Kidney (tissue), 13 donors: ENCODE measurements at regions not wholly inside any gene's neighbourhood (a gene's known extent, or its start where the extent isn't known, plus 50 kb on each side); places are given as distances from the start of the nearest gene placed in this dataset.
"Not testable (repeated sequence)": the region's sequence is repeated elsewhere in the genome, so short reads cannot be mapped to it uniquely, and the experiment has no call there.

Experiments
- DNase-seq, 5 donors: peaks; one replicate each; pipeline ENCODE4 v3.0.0-alpha.2; 2013 to 2020
- FAIRE-seq: peaks from 2 replicates; lab custom pipeline; 2012; peaks lifted over from hg19 to GRCh38; lab: Jason Lieb, UNC
- H3K27ac ChIP-seq, 2 donors: one replicate each; pipeline ENCODE4 v1.7.0; 2013; ENCODE audit warnings: low read depth in 2 of 2, low read length in 2 of 2, inconsistent platforms in 1 of 2
- H3K27me3 ChIP-seq: one replicate; pipeline ENCODE4 v1.7.1; 2013; ENCODE audit warnings: low read length, inconsistent platforms; ENCODE audit not compliant: control insufficient read depth, insufficient read depth
- H3K36me3 ChIP-seq, 3 donors: one replicate each; pipeline versions ENCODE4 v1.7.0 to v1.7.1; 2013; ENCODE audit warnings: low read length in 3 of 3, control low read depth in 1 of 3, inconsistent platforms in 1 of 3; ENCODE audit not compliant: insufficient read depth in 3 of 3, control insufficient read depth in 2 of 3
- H3K4me1 ChIP-seq, 3 donors: one replicate each; pipeline versions ENCODE4 v1.7.0 to v1.7.1; 2013; ENCODE audit warnings: low read length in 3 of 3, inconsistent platforms in 1 of 3, low read depth in 1 of 3; ENCODE audit not compliant: control insufficient read depth in 2 of 3, insufficient read depth in 2 of 3
- H3K4me3 ChIP-seq, 3 donors: one replicate each; pipeline versions ENCODE4 v1.7.0 to v1.8.1; 2013; ENCODE audit warnings: low read length in 3 of 3, control low read depth in 1 of 3, inconsistent platforms in 1 of 3
- H3K9ac ChIP-seq, 3 donors: one replicate each; pipeline versions ENCODE4 v1.7.0 to v1.7.1; 2013; ENCODE audit warnings: low read length in 3 of 3, control low read depth in 1 of 3, inconsistent platforms in 1 of 3
- H3K9me3 ChIP-seq, 3 donors: one replicate each; pipeline versions ENCODE4 v1.7.0 to v1.7.1; 2013; ENCODE audit warnings: low read length in 3 of 3, control low read depth in 1 of 3, inconsistent platforms in 1 of 3; ENCODE audit not compliant: control insufficient read depth in 2 of 3, insufficient read depth in 1 of 3
- intact Hi-C: fragments of 100-400 bp; cut with DNase I; formaldehyde crosslinking; loops from one replicate; pipeline ENCODE4 v1.11.1; 2022
- TF ChIP-seq, protein P1 (sequence below): IDR thresholded peaks from 3 replicates; pipeline ENCODE4 v1.5.1; 2012; ENCODE audit warnings: mild to moderate bottlenecking, moderate library complexity, borderline replicate concordance; ENCODE audit not compliant: insufficient read depth; ENCODE audit errors: extremely low read depth
- donor health status: control.
- donor health status: control.
- donor health status: control.
- donor health status: control.
- donor health status: control.
- donor health status: DM: yes; HTN: yes; CAD: no.
- donor health status: Normal renal cell carcinoma (clear cell type).

DNA sequence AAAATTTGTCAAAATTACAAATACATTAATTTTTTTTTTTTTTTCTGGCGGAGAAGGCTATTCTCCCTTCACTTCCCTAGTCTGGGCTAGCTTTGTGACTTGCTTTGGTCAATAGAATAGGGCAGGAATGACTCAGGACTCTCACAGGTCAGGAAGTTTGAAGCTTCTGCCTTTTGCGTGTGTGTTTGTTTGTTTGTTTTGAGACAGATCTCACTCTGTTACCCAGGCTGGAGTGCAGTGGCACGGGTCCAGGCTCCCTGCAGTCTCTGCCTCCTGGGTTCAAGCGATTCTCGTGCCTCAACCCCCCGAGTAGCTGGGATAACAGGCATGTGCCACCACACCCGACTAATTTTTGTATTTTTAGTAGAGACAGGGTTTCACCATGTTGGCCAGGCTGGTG, 55.9 kb upstream of the USP9X start:
- TF ChIP-seq, protein P1, sequence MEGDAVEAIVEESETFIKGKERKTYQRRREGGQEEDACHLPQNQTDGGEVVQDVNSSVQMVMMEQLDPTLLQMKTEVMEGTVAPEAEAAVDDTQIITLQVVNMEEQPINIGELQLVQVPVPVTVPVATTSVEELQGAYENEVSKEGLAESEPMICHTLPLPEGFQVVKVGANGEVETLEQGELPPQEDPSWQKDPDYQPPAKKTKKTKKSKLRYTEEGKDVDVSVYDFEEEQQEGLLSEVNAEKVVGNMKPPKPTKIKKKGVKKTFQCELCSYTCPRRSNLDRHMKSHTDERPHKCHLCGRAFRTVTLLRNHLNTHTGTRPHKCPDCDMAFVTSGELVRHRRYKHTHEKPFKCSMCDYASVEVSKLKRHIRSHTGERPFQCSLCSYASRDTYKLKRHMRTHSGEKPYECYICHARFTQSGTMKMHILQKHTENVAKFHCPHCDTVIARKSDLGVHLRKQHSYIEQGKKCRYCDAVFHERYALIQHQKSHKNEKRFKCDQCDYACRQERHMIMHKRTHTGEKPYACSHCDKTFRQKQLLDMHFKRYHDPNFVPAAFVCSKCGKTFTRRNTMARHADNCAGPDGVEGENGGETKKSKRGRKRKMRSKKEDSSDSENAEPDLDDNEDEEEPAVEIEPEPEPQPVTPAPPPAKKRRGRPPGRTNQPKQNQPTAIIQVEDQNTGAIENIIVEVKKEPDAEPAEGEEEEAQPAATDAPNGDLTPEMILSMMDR, result no peak
- H3K4me3 ChIP-seq, result no peak overlapping the region
- no peak overlapping the region for H3K27ac ChIP-seq
- H3K36me3 ChIP-seq, result no peaks in the 10 kb centered on the region
- H3K4me1 ChIP-seq, result no peaks in the 10 kb centered on the region
- FAIRE-seq, result no peak
- intact Hi-C loops, result no loop called here
- no peak overlapping the region for H3K9ac ChIP-seq
- DNase-seq, result no peak
- peaks cover 4% of the 10 kb centered on the region for H3K27me3 ChIP-seq
- no peaks in the 10 kb centered on the region for H3K9me3 ChIP-seq

DNA sequence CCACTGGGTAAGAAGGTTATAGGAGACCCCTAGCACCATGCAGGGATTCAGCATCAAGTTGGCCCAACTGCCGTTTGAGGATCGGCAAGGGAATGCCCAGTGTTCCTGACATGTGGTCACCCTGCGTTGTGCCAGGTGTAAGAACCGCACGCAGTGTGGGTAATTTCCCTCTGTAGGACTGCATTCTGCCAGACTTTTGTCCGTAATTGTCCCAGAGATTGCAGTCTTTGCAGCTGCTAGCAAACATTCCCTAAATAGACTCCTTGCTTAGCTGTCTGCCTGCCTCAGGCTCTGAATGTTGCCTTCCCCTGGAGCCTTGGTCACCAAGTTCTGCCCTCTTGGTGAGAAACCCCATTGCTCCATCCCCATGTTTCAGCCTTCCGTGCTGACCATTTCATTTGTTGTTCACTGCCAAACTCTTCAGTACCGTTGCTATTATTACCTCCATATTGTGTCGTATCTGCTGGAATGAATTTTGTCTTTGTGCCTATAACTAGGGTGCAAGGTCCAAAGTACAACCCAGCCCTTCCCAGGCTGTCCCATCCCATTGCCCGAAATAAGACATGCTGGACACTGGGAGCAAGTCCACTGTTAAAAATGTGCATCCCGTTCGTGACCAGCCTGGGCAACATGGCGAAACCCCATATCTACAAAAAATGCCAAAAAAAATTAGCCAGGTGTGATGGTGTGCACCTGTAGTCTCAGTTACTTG, 53.8 kb upstream of the USP9X start:
- H3K27me3 ChIP-seq, result peaks cover 4% of the 10 kb centered on the region
- FAIRE-seq, result no peak
- TF ChIP-seq, protein P1, result no peak

DNA sequence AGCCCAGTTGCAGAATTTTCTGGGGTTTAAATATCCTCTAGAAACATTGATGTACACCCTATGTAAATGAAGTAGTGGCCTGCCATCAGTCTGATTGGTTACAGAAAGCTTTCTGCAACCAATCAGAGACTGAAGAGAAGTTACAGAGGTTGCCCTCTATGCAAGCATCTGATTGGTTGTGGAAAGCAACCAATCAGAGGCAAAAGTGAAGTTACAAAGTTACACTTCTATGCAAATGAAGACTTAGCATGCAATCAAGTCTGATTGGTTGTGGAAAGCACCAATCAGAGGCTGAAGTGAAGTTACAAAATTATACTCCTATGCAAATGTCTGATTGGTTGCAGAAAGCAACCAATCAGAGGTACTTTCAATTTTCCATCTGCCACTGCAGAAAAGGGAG, 51.9 kb upstream of the USP9X start:
- FAIRE-seq (no peak), DNase-seq (no peak)
- TF ChIP-seq, protein P1, result no peak
- Histone ChIP-seq H3K9me3 (no peaks in the 10 kb centered on the region), H3K27me3 (peaks cover 2% of the 10 kb centered on the region), H3K36me3 (no peaks in the 10 kb centered on the region), H3K27ac (no peak overlapping the region), H3K4me3 (no peak overlapping the region), H3K4me1 (no peaks in the 10 kb centered on the region), H3K9ac (no peak overlapping the region)
- intact Hi-C loops, result no loop called here

More for the DNA sequence above, 53.8 kb upstream of the USP9X start:
- H3K27ac ChIP-seq, result no peak overlapping the region
- no peak for DNase-seq
- no peak overlapping the region for H3K9ac ChIP-seq
- H3K9me3 ChIP-seq, result no peaks in the 10 kb centered on the region
- H3K36me3 ChIP-seq, result no peaks in the 10 kb centered on the region
- H3K4me3 ChIP-seq, result no peak overlapping the region
- intact Hi-C loops, result no loop called here
- no peaks in the 10 kb centered on the region for H3K4me1 ChIP-seq

DNA sequence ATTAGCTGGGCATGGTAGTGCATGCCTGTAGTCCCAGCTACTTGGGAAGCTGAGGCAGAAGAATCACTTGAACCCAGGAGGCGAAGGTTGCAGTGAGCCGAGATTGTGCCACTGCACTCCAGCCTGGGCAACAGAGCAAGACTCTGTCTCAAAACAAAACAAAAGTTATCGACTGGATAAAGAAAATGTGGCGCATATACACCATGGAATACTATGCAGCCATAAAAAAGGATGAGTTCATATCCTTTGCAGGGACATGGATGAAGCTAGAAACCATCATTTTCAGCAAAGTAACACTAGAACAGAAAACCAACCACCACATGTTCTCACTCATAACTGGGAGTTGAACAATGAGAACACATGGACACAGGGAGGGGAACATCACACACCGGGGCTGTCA, 50.3 kb upstream of the USP9X start:
- H3K27me3 ChIP-seq, H3K4me3 ChIP-seq, intact Hi-C loops, H3K4me1 ChIP-seq, FAIRE-seq, H3K27ac ChIP-seq, H3K9ac ChIP-seq, H3K9me3 ChIP-seq, H3K36me3 ChIP-seq, DNase-seq: not testable (repeated sequence)
